ENCODE measurements at regions not wholly inside any gene's neighbourhood (a gene's known extent, or its start where the extent isn't known, plus 50 kb on each side); places are given as distances from the start of the nearest gene placed in this dataset.

- peaks cover 6% of the 10 kb centered on the region for H3K27me3 Mint-ChIP-seq
- H3K4me3 Mint-ChIP-seq: no peak overlapping the region
- H3K4me1 Mint-ChIP-seq (ENCODE audit: low read depth): no peaks in the 10 kb centered on the region
- no peaks in the 10 kb centered on the region for H3K9me3 Mint-ChIP-seq (ENCODE audit: low read depth)
- H3K27ac Mint-ChIP-seq: no peak overlapping the region
- H3K36me3 Mint-ChIP-seq: no peaks in the 10 kb centered on the region
These were observed 284.7 kb downstream of the CYP26B1 start for GRCh38 chr2:71862921-71863320.

GRCh38 chr2:71861186-71862160, 286.2 kb downstream of the CYP26B1 start:
- Mint-ChIP-seq H3K36me3 (no peaks in the 10 kb centered on the region), H3K27ac (no peak overlapping the region)

GRCh38 chr2:71860381-71860926, 287.2 kb downstream of the CYP26B1 start:
- Mint-ChIP-seq H3K4me3 (no peak overlapping the region), H3K9me3 (ENCODE audit: low read depth) (no peaks in the 10 kb centered on the region), H3K27me3 (peaks cover 6% of the 10 kb centered on the region), H3K27ac (no peak overlapping the region), H3K4me1 (ENCODE audit: low read depth) (no peaks in the 10 kb centered on the region), H3K36me3 (no peaks in the 10 kb centered on the region)

More at GRCh38 chr2:71861186-71862160, 286.2 kb downstream of the CYP26B1 start:
- peaks cover 6% of the 10 kb centered on the region for H3K27me3 Mint-ChIP-seq
- H3K4me3 Mint-ChIP-seq: no peak overlapping the region
- no peaks in the 10 kb centered on the region for H3K9me3 Mint-ChIP-seq (ENCODE audit: low read depth)
- H3K4me1 Mint-ChIP-seq (ENCODE audit: low read depth): no peaks in the 10 kb centered on the region

- H3K27ac Mint-ChIP-seq: no peak overlapping the region
- no peak overlapping the region for H3K4me3 Mint-ChIP-seq
- peaks cover 3% of the 10 kb centered on the region for H3K9me3 Mint-ChIP-seq (ENCODE audit: low read depth)
- no peaks in the 10 kb centered on the region for H3K36me3 Mint-ChIP-seq
- H3K27me3 Mint-ChIP-seq: peaks cover 5% of the 10 kb centered on the region
- H3K4me1 Mint-ChIP-seq (ENCODE audit: low read depth): no peaks in the 10 kb centered on the region
These were observed 288.3 kb downstream of the CYP26B1 start for GRCh38 chr2:71859211-71859847.

- H3K4me1 Mint-ChIP-seq (ENCODE audit: low read depth): no peaks in the 10 kb centered on the region
- no peaks in the 10 kb centered on the region for H3K36me3 Mint-ChIP-seq
- no peak overlapping the region for H3K27ac Mint-ChIP-seq
These were observed 289.6 kb downstream of the CYP26B1 start for GRCh38 chr2:71858071-71858470.

GRCh38 chr2:71857636-71858035, 290.0 kb downstream of the CYP26B1 start:
- Mint-ChIP-seq H3K4me3 (no peak overlapping the region), H3K36me3 (no peaks in the 10 kb centered on the region), H3K9me3 (ENCODE audit: low read depth) (peaks cover 3% of the 10 kb centered on the region), H3K27me3 (peaks cover 5% of the 10 kb centered on the region), H3K27ac (no peak overlapping the region), H3K4me1 (ENCODE audit: low read depth) (no peaks in the 10 kb centered on the region)

More at GRCh38 chr2:71858071-71858470, 289.6 kb downstream of the CYP26B1 start:
- Mint-ChIP-seq H3K9me3 (ENCODE audit: low read depth) (peaks cover 3% of the 10 kb centered on the region), H3K27me3 (peaks cover 5% of the 10 kb centered on the region), H3K4me3 (no peak overlapping the region)

GRCh38 chr2:71856773-71857525, 290.7 kb downstream of the CYP26B1 start:
- H3K4me1 Mint-ChIP-seq (ENCODE audit: low read depth): no peaks in the 10 kb centered on the region
- no peak overlapping the region for H3K4me3 Mint-ChIP-seq
- no peak overlapping the region for H3K27ac Mint-ChIP-seq
- no peaks in the 10 kb centered on the region for H3K36me3 Mint-ChIP-seq
- H3K27me3 Mint-ChIP-seq: peaks cover 5% of the 10 kb centered on the region
- H3K9me3 Mint-ChIP-seq (ENCODE audit: low read depth): peaks cover 3% of the 10 kb centered on the region

- Mint-ChIP-seq H3K27ac (no peak overlapping the region), H3K36me3 (no peaks in the 10 kb centered on the region), H3K4me3 (no peak overlapping the region), H3K4me1 (ENCODE audit: low read depth) (no peaks in the 10 kb centered on the region), H3K9me3 (ENCODE audit: low read depth) (peaks cover 3% of the 10 kb centered on the region), H3K27me3 (peaks cover 2% of the 10 kb centered on the region)
These were observed 293.8 kb downstream of the CYP26B1 start for GRCh38 chr2:71853858-71854257.

GRCh38 chr2:71852141-71852711, 295.4 kb downstream of the CYP26B1 start:
- peaks cover 3% of the 10 kb centered on the region for H3K9me3 Mint-ChIP-seq (ENCODE audit: low read depth)
- H3K36me3 Mint-ChIP-seq: no peaks in the 10 kb centered on the region
- H3K27ac Mint-ChIP-seq: no peak overlapping the region
- H3K4me1 Mint-ChIP-seq (ENCODE audit: low read depth): no peaks in the 10 kb centered on the region
- H3K27me3 Mint-ChIP-seq: no peaks in the 10 kb centered on the region
- no peak overlapping the region for H3K4me3 Mint-ChIP-seq

GRCh38 chr2:71851094-71851750, 296.4 kb downstream of the CYP26B1 start:
- Mint-ChIP-seq H3K4me3 (no peak overlapping the region), H3K27me3 (no peaks in the 10 kb centered on the region), H3K27ac (no peak overlapping the region), H3K9me3 (ENCODE audit: low read depth) (peaks cover 3% of the 10 kb centered on the region), H3K4me1 (ENCODE audit: low read depth) (no peaks in the 10 kb centered on the region), H3K36me3 (no peaks in the 10 kb centered on the region)

GRCh38 chr2:71850306-71850801, 297.3 kb downstream of the CYP26B1 start:
- no peak overlapping the region for H3K27ac Mint-ChIP-seq
- no peak overlapping the region for H3K4me3 Mint-ChIP-seq
- H3K36me3 Mint-ChIP-seq: no peaks in the 10 kb centered on the region
- H3K27me3 Mint-ChIP-seq: no peaks in the 10 kb centered on the region
- H3K9me3 Mint-ChIP-seq (ENCODE audit: low read depth): peaks cover 3% of the 10 kb centered on the region
- no peaks in the 10 kb centered on the region for H3K4me1 Mint-ChIP-seq (ENCODE audit: low read depth)

- Mint-ChIP-seq H3K4me1 (ENCODE audit: low read depth) (no peaks in the 10 kb centered on the region), H3K27ac (no peak overlapping the region), H3K27me3 (no peaks in the 10 kb centered on the region), H3K4me3 (no peak overlapping the region), H3K36me3 (no peaks in the 10 kb centered on the region), H3K9me3 (ENCODE audit: low read depth) (no peaks in the 10 kb centered on the region)
These were observed 297.9 kb downstream of the CYP26B1 start for GRCh38 chr2:71849607-71850305.

GRCh38 chr2:71849111-71849510, 298.6 kb downstream of the CYP26B1 start:
- no peaks in the 10 kb centered on the region for H3K27me3 Mint-ChIP-seq
- H3K9me3 Mint-ChIP-seq (ENCODE audit: low read depth): no peaks in the 10 kb centered on the region
- no peak overlapping the region for H3K27ac Mint-ChIP-seq
- H3K4me1 Mint-ChIP-seq (ENCODE audit: low read depth): no peaks in the 10 kb centered on the region
- no peak overlapping the region for H3K4me3 Mint-ChIP-seq
- H3K36me3 Mint-ChIP-seq: no peaks in the 10 kb centered on the region
